GM18909 (cell line): ENCODE measurements at regions not wholly inside any gene's neighbourhood (a gene's known extent, or its start where the extent isn't known, plus 50 kb on each side); places are given as distances from the start of the nearest gene placed in this dataset.
"Not testable (repeated sequence)": the region's sequence is repeated elsewhere in the genome, so short reads cannot be mapped to it uniquely, and the experiment has no call there.

Experiments used
- ATAC-seq: cut with Tn5 transposase; IDR thresholded peaks from one replicate; pipeline ENCODE4 v1.9.1; 2021; ENCODE audit warnings: mild to moderate bottlenecking; ENCODE audit not compliant: unreplicated experiment, poor library complexity

DNA sequence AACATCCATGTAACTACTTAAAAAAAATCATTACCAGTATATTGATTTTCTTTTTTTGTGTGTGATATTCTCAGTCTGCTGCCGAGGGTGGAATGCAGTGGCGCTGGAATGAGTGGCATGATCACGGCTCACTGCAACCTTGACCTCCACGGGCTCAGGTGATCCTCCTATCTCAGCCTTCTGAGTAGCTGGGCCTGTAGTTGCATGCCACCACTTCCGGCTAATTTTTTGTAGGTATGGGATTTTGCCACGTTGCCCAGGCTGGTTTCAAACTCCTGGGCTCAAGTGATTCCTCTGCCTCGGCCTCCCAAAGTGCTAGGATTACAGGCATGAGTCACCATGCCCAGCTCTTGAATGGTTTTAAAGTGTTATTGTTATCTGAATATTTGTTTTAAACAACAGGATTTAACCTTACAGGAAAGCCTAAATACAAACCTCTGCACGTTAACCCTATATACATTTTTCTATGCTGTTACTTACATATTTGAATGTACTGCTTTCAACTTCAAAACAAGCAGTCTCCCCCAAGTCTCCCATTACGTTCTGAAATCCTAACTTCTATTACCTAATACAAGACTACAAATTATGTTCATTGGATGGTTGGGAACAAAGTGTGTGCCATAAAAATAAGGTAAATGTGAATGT lies 61.7 kb downstream of the KPNA2 start:
- no peak for ATAC-seq

DNA sequence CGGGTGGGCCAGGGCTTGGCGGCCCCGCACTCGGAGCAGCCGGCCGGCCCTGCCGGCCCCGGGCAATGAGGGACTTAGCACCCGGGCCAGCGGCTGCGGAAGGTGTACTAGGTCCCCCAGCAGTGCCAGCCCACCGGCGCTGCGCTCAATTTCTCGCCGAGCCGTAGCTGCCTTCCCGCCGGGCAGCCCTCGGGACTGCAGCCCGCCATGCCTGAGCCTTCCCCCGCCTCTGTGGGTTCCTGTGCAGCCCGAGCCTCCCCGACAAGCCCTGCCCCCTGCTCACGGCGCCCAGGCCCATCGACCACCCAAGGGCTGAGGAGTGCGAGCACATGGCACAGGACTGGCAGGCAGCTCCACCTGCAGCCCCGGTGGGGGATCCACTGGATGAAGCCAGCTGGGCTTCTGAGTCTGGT lies 63.8 kb downstream of the KPNA2 start:
- not testable (repeated sequence) for ATAC-seq

DNA sequence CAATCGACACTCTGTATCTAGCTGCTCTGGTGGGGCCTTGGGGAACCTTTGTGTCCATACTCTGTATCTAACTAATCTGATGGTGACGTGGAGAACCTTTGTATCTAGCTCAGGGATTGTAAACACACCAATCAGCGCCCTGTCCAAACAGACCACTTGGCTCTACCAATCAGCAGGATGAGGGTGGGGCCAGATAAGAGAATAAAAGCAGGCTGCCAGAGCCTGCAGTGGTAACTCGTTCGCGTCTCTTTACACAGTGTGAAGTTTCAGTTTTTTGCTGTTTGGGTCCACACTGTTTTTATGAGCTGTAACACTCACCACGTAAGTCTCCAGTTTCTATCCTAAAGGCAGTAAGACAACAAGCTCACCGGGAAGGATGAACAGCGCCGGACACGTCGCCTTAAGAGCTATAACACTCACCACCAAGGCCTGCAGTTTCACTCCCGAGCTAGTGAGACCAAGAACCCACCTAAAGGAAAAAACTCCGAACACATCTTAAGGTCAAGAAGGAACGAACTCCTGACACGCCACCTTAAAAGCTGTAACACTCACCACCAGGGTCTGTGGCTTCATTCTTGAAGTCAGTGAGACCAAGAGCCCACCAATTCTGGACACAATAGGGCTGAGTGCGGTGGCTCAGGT lies 64.6 kb downstream of the KPNA2 start:
- no peak for ATAC-seq

DNA sequence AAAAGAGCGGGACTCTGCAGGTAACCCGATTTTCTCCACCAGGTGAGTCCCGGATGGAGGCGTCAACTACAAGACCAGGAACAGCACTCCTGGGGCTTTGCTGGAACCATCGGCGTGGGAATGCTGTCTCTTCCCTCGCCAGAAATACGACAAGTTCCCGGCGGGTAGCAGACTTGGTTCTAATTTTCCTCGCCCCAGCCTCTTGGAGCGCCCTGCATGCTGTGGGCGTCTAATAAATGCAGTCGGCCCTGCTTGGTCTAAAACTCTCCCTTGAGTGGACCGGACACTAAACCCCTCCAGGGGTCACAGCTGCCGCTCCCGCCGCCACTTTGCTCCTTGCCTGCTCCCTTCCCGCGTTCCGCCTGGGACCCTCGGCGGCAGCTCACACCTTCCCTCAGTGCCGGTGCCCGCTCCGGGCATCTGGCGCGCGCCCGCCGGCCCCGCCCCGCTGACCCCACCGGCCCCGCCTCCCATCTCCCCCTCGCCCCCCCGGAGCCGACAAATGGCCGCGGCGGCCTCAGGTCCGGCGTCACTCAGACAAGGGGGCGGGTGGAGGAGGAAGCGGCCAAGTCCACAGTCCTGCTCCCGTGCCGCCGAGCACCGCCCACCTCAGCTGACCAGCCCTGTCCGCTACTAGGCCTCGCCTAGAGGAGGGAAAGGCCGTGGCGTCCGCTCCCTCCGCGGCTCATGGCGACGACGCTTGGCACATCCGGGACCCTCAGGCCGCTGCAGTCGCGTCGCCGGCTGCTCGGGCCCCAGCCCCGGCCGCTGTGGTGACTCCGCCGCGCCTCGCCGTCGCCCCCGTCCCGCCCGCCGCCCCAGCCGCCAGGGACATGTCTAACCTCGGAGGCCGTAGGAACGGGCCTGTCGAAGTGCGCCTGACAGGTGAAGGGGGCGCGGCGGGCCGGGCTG lies 65.8 kb downstream of the KPNA2 start:
- peak; percentile 72 for ATAC-seq

DNA sequence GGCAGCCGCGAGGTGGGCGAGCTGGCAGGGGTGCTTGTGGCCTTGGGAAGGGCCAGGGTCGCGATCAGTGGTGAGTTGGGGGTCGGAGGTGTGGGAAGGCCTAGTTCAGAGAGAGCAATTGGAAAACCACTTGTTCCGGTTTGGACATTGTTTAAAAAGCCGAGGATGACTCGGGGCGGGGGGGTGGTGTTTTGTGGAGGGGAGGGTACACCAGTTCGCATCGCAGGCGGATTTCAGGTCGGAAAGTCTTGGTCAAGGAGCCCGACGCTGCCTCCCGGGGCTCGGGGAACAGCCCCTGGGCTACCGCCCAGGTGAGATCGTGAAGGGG lies 66.4 kb downstream of the KPNA2 start:
- no peak for ATAC-seq

DNA sequence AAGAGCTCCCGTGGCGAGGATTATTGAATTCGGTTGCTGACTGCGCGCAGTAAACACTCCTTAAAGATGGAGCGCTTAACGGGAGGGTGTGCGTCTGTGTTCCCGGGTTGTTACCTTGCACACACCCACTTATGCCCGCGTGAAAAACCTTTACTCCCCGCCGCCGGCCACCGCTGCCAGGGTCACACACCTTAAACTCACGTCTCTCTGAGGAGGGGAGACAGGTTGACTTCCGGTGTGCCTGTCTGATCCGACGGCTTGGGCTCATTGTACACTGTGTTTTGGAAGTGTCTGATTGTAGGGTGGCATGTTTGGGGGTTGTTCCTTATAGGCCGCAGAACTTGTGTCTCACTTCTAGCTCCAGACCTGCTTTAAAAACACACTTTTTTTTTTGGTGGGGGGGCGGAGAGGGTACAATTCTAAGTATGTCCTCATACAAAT lies 66.8 kb downstream of the KPNA2 start:
- no peak for ATAC-seq

DNA sequence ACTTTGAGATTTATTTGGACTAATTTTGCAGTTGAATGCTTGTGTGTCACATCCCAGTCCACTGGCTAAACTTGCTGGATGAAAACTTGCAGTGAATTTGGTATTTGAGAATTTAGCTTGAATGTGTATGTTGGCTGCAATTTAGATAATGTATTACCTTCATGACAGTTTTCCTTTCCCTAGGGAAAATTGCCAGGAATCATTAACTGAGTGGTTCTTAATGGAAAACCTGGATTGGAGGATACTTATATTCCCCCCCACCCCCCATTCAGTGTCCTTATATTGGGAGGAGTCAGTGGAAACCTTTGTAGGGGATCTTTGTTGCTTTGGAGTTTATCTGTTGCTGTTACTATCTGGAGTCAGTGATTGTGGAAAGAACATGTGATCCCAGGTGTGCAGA lies 67.6 kb downstream of the KPNA2 start:
- no peak for ATAC-seq

DNA sequence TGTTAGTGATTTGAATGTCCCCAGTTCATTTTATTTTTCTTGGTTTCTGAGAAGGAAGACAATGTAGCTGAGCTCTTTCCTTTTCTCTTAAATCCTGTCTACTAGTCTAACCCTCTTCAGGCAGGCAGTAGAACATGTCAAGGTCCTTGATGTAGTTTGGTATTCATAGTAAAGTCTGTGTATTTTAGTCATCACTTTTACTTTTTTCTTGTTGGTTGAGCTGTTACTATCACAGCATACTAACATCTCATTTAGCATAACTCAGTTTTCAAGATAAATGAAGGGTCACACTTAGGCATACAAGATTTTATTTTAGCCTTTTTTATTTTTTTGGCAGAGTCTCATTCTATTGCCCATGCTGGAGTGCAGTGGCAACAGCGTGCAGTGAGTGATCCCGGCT lies 70.5 kb downstream of the KPNA2 start:
- no peak for ATAC-seq

DNA sequence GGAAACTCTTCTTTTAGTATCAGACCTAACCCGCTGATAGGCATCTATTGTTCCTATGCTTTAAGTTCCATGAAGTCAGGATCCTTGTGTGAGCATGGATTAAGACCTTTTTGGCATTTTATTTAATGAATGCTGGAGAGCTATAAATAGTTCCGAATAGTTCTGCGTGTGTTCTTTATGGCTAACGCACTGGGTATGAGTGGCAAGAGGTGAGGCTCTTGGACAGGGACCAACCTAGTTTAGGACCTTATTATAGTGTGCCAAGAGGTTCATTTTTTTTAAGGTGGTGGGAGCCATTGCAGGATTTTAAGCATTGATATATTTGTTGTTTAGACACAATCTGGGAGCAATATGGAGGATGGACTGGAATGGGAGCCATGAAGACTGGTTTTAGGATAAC lies 71.8 kb downstream of the KPNA2 start:
- ATAC-seq: no peak

DNA sequence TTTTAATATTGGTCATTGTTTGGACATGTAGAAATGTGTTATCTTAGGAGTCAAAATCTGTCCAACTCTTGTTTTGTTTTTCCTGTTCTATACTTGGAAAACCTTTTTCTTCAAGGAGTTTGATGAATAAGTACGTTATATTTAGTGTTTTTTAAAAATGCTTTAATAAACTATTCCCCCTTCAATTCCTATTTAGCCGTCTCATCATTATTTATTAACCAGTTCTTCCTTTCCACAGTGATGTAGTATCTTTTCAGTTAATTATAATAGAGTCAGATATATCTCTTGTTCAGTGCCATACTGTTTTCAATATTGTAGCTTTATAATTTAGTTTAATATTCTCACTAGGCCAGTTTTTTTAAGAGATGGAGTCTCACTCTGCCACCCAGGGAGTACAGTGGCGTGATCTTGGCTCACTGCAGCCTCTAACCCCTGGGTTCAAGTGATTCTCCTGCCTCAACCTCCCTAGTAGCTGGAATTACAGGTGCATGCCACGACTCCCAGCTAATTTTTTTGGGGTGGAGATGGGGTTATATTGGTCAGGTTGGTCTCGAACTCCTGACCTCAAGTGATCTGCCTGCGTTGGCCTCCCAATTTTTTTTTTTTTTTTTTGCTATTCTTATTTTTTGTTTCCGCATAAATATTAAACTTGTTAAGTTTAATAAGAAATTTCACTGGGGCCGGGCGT lies 72.9 kb downstream of the KPNA2 start:
- no peak for ATAC-seq

DNA sequence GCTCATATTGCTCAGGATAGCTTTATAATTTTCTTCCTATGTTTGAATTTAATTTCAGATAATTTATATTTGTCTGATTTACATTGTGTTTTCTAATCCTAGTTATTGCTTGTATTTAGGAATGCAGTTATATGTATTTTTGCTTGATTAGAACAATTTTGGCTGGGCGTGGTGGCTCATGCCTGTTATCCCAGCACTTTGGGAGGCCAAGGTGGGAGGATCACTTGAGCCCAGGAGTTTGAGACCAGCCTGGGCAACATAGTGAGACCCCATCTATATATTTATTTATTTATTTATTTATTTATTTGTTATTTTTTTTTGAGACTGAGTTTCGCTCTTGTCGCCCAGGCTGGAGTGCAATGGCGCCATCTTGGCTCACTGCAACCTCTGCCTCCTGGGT lies 73.9 kb downstream of the KPNA2 start:
- ATAC-seq: not testable (repeated sequence)

DNA sequence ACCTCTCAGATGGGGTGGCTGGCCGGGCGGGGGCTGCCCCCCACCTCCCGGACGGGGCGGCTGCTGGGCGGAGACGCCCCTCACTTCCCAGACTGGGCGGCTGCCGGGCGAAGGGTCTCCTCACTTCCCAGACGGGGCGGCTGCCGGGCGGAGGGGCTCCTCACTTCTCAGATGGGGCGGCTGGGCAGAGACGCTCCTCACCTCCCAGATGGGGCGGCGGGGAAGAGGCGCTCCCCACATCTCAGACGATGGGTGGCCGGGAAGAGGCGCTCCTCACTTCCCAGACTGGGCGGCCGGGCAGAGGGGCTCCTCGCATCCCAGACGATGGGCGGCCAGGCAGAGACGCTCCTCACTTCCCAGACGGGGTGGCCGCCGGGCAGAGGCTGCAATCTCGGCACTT lies 80.7 kb downstream of the KPNA2 start:
- not testable (repeated sequence) for ATAC-seq

DNA sequence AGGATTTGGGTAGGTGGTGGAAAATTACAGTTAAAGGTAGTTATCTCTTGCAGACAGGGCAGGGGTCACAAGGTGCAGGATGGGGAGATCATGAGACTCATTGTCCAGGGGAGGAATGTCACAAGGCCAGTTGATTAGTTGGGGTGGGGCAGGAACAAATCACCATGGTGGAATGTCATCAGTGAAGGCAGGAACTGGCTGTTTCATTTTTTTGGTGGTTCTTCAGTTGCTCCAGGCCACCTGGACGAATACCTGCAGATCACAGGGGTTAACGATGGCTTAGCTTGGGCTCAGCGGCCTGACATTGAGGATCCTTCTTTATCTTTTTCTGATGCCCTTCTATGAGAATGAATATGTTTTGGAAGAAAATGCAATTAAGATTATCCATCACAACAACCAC lies 87.1 kb downstream of the KPNA2 start:
- ATAC-seq: no peak

DNA sequence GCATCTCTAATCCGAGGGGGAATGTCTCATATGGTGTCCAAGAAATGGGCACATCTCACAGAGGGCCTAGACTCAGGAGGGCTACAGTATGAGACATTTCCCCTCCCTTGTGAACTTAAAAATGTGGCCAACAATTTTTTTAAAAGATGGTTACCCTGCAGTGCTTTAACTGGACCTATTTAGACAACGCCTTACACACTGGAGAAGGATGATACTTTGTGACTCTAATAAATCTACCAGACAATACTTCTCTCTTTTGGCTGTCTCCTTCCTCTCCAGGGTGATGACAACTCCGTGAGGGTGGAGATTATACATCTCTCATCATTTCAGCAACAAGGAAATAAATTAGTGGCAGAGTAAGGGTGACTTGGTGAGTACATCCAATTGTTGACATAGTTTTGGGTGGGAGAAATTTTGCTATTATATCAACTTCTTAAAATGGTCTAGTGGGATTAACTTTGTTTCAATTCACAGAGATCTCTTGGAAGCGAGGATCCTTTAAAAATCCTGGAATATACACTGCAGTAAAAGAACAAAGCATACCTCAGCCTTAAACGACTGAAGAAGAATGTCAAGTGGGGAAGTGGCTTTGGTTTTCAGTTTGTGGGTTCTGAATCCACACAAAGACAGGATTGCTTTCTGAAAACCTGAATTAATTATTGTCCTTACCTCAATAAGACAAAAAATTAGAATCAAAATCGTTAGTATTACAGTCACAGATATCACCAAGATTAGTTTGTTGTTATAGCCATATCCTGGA lies 89.8 kb downstream of the KPNA2 start:
- no peak for ATAC-seq

DNA sequence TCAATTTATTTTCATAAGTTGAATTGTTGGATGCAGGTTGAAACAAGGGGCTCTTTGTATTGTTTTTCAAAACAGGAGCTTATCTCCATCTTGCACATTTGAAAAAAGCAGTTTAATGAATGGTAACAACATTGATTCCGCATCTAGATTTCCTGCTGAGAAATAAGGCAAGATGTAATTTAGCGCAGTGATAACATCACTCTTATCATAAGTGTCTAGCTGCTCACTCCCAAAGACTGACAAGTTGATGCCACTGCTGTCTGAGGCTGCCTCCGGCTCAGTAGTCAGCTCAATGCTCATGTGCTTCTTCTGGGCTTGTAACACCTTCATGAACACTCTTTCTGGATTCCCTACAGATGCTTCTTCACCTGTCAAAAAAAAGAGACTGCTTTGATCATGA lies 92.4 kb downstream of the KPNA2 start:
- ATAC-seq: no peak

DNA sequence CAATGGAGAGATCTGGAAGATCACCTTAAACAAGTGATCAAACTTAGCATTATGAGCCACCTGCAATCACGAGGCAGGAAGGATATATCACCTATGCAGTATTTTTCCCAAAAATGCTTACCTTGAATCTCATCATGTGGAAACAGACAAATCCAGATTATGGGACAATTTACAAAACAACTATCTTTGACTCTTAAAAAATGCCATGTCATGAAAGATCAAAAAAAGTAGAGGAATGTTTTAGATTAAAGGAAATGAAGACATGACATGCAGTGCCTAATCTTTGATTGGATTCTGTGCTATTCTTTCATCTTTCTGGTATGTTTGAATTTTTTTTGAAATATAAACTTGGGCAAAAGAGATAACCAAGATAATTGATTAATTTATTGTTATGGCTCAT lies 95.9 kb downstream of the KPNA2 start:
- ATAC-seq: no peak

DNA sequence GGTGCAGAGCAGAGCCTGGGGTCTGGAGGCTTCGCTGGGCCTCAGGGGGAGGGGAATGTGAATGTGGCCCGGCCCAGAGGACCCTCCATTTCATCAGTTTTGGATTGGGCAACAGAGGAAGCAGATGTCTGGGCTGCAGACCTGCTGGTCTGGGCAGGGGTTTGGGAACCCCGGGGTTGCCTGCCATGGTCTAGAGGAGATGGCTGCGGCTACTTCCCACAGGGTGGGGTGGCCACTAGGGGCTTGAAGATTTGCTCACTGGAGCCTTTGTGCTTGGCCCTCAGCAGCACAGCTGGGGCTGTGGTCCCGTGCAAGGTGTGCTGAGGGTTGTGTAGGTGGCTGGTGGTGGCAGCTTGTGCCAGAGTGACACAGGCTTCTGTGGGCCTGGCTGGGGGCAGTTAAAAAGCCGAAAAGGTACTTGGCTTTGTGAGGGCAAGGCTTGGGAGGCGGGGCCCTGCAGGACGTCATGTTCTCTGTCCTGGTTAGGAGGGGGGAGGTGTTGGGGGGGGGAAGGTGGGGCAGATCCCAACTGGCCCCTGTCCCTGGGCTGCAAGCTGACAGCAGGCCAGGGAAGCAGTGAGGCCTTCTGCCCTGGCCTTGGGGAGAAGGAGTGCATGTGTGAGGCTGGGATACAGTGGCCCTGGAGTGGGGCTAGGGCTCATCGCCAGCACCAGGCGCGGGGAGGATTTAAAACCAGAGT lies 98.0 kb downstream of the KPNA2 start:
- ATAC-seq: no peak

DNA sequence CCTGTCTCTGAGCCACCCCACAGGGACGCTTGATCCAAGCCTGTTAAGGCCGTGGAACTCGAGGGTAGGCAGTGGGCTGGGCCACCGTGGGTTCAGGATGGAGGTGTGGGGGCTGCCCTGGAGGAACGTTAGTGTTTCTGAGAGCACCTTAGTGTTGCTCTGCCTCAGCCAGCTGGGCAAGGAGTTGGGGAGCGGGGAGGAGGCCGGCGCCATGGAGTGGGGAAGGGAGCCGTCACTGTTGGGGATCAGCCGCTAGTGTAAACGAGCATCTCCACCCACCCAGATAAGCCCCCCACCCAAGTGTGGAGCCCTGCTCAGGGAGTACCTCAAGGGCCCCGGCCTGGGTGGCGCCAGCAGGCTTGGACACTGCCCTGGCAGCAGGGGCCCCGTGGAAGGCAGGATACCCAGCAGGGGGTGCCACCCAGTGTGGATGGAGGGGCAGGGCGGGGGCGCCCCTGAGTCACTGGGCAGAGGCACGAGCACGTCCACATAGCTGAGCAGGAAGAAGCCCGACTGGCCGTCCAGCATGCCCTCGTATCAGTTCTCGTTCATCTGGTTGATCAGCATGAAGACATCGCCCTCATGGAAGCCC lies 98.6 kb downstream of the KPNA2 start:
- ATAC-seq: no peak

DNA sequence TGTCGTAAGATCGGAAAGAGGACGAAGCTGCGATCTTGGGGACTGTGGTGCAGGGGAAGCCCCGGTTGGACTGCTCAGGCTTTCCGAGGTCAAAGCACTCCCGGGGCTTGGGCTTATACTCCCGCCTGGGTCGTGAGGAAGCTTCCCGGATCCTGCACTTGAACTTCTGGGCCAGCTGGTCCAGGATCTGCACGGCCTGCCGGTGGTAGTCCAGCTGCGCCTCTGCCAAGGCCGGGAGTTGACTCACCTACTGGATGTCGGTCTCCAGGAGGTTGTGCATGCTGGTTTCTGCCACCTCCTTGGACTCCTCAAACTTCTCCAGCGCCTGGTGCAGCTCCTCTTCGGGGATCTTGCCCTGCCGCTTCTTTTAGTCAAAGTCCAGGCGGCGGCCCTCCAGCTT lies 99.2 kb downstream of the KPNA2 start:
- ATAC-seq: no peak
